ENCODE measurements at regions not wholly inside any gene's neighbourhood (a gene's known extent, or its start where the extent isn't known, plus 50 kb on each side); places are given as distances from the start of the nearest gene placed in this dataset.

GRCh38 chr5:114221807-114222206, 140.1 kb upstream of the KCNN2 start:
- ATAC-seq (no peak), DNase-seq (ENCODE audit: low spot score) (no peak)
- no peaks in the 10 kb centered on the region for H3K27me3 Mint-ChIP-seq (ENCODE audit: insufficient read depth, low read depth, poor library complexity)
- TF ChIP-seq CTCF (conservative IDR thresholded peaks at IDR 0.05; ENCODE audit: low read depth in 2 of 2) (no peak), EZH2 (IDR thresholded peaks at IDR 0.05; ENCODE audit: low read depth, unreplicated experiment) (no peak), EZH2phosphoT487 (IDR thresholded peaks at IDR 0.05; ENCODE audit: unreplicated experiment) (no peak), STAT1 (IDR thresholded peaks at IDR 0.05; ENCODE audit: unreplicated experiment) (no peak), CREB1 (CRISPR knock-in tag; IDR thresholded peaks at IDR 0.05; ENCODE audit: low read depth) (no peak), ETS1 (IDR thresholded peaks at IDR 0.05) (no peak), REST (IDR thresholded peaks at IDR 0.05; ENCODE audit: unreplicated experiment) (no peak), ZNF462 (CRISPR knock-in tag; IDR thresholded peaks at IDR 0.05) (no peak), ZNF114 (CRISPR knock-in tag; IDR thresholded peaks at IDR 0.05) (no peak), JUNB (IDR thresholded peaks at IDR 0.05; ENCODE audit: unreplicated experiment) (no peak), NANOG (IDR thresholded peaks at IDR 0.05; ENCODE audit: borderline replicate concordance) (no peak), ZNF331 (CRISPR knock-in tag; IDR thresholded peaks at IDR 0.05; ENCODE audit: low read depth) (no peak), POLR2AphosphoS5 (IDR thresholded peaks at IDR 0.05; ENCODE audit: low read depth) (no peak)
- Histone ChIP-seq H3K36me3 (ENCODE audit: insufficient read depth) (no peaks in the 10 kb centered on the region; the same call in 1 of the 2 replicates), H3K27me3 (ENCODE audit: insufficient read depth) (no peaks in the 10 kb centered on the region), H3K9me2 (ENCODE audit: insufficient read depth) (no peaks in the 10 kb centered on the region), H2AFZ (no peak overlapping the region), H3F3A (replicated peaks; ENCODE audit: low read depth) (no peaks in the 10 kb centered on the region), H3K4me1 (ENCODE audit: insufficient read depth) (no peaks in the 10 kb centered on the region), H3K79me2 (replicated peaks; ENCODE audit: insufficient read depth) (no peaks in the 10 kb centered on the region), H3K4me3 (no peak overlapping the region), H3K27ac (ENCODE audit: low read depth) (no peak overlapping the region), H3K4me2 (no peak overlapping the region), H4K20me1 (replicated peaks; ENCODE audit: insufficient read depth) (no peaks in the 10 kb centered on the region)
- H3K4me1 Mint-ChIP-seq, result no peaks in the 10 kb centered on the region
- H3K4me3 Mint-ChIP-seq, result no peak overlapping the region
- peaks cover 9% of the 10 kb centered on the region; the same call in 2 of the 3 replicates for H3K36me3 Mint-ChIP-seq (ENCODE audit: low read depth)
- H3K27ac Mint-ChIP-seq, result no peak overlapping the region
- H3K9me3 Mint-ChIP-seq, result peaks cover 22% of the 10 kb centered on the region
